A673 (cell line): ENCODE measurements at regions not wholly inside any gene's neighbourhood (a gene's known extent, or its start where the extent isn't known, plus 50 kb on each side); places are given as distances from the start of the nearest gene placed in this dataset.
A peak's percentile ranks its signal among the peaks of the same experiment; 100 is the strongest.

Experiments
- BruUV-seq: library from RNA; stranded (reverse); fragments of 400-500 nt; replicated peaks from 2 replicates; lab custom pipeline; 2021; lab: Mats Ljungman, UMichigan
- CTCF ChIA-PET: fragments of 300-600 bp; sonication (Branson Sonifier 250); formaldehyde crosslinking; loops from one replicate; lab custom pipeline; 2022; ENCODE audit warnings: antibody characterized with exemption; lab: Charles Lee
- POLR2A ChIA-PET: fragments of 300-600 bp; sonication (Branson Sonifier 250); formaldehyde crosslinking; loops from one replicate; lab custom pipeline; 2022; ENCODE audit warnings: antibody characterized with exemption; ENCODE audit not compliant: low non-redundant PET; lab: Charles Lee
- DNase-seq: peaks from one replicate; pipeline ENCODE4 v3.0.0-alpha.2; 2015; ENCODE audit warnings: low spot score
- H3K27ac ChIP-seq: fragments of 200-600 bp; sonication (generic); 2 replicates; pipeline ENCODE4 v1.5.1; 2016; ENCODE audit warnings: mixed run types, low read depth, mild to moderate bottlenecking, mixed read lengths, antibody characterized with exemption, low read length; ENCODE audit not compliant: poor library complexity, severe bottlenecking
- H3K27me3 ChIP-seq: fragments of 200-600 bp; sonication (generic); replicated peaks from 2 replicates; pipeline ENCODE4 v1.6.1; 2017; ENCODE audit warnings: mixed run types, low read depth, mild to moderate bottlenecking, mixed read lengths, antibody characterized with exemption, low read length; ENCODE audit not compliant: insufficient read depth, poor library complexity
- H3K36me3 ChIP-seq: fragments of 200-600 bp; sonication (generic); 2 replicates; pipeline ENCODE4 v1.6.1; 2016; ENCODE audit warnings: mixed run types, mild to moderate bottlenecking, mixed read lengths, antibody characterized with exemption, low read length; ENCODE audit not compliant: insufficient read depth, poor library complexity, severe bottlenecking
- H3K4me1 ChIP-seq: fragments of 200-600 bp; sonication (generic); 2 replicates; pipeline ENCODE4 v1.6.1; 2017; ENCODE audit warnings: mixed run types, mild to moderate bottlenecking, mixed read lengths, antibody characterized with exemption, low read length; ENCODE audit not compliant: insufficient read depth, poor library complexity, severe bottlenecking
- H3K4me3 ChIP-seq: fragments of 200-600 bp; sonication (generic); 2 replicates; pipeline ENCODE4 v1.5.1; 2016; ENCODE audit warnings: low read depth, mixed run types, mild to moderate bottlenecking, mixed read lengths, low read length; ENCODE audit not compliant: poor library complexity, severe bottlenecking
- H3K9me3 ChIP-seq: fragments of 200-600 bp; sonication (generic); 2 replicates; pipeline ENCODE4 v1.6.1; 2016; ENCODE audit warnings: mixed run types, low read depth, mild to moderate bottlenecking, mixed read lengths, antibody characterized with exemption, low read length; ENCODE audit not compliant: poor library complexity, severe bottlenecking
- EZH2 ChIP-seq: fragments of 200-600 bp; sonication (generic); IDR thresholded peaks from 2 replicates; pipeline ENCODE4 v1.6.1; 2017; ENCODE audit warnings: borderline replicate concordance, low read depth, mild to moderate bottlenecking, mixed read lengths, antibody characterized with exemption, low read length; ENCODE audit not compliant: poor library complexity, severe bottlenecking
- intact Hi-C: fragments of 100-400 bp; cut with micrococcal nuclease; formaldehyde crosslinking; loops from one replicate; pipeline ENCODE4 v1.10.0; 2022; ENCODE audit not compliant: unreplicated experiment
- TF ChIP-seq, protein P1 (sequence below): fragments of 300-800, 200-600 bp; sonication (generic); conservative IDR thresholded peaks from 2 replicates; pipeline ENCODE4 v1.5.1; 2017; ENCODE audit warnings: low read depth, mild to moderate bottlenecking, antibody characterized with exemption, low read length, moderate library complexity, mixed read lengths

DNA sequence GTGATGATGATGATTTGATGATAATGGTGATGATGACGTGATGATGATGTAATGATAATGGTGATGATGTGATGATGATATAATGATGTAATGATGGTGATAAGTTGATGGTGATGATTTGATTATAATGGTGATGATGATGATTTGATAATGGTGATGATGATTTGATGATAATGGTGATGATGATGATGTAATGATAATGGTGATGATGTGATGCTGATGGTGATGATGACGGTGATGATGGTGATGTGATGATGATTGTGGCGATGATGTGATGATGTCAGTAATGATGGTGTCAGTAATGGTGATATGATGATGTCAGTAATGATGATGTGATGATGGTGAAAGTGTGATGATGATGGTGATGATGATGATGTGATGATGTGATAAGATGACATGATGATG is 613.4 kb downstream of the AACS start:
- no TSS peak for BruUV-seq
- Histone ChIP-seq H3K4me3 (no peak overlapping the region), H3K4me1 (no peaks in the 10 kb centered on the region), H3K27me3 (no peaks in the 10 kb centered on the region), H3K27ac (no peak overlapping the region), H3K9me3 (no peaks in the 10 kb centered on the region), H3K36me3 (no peaks in the 10 kb centered on the region)
- no peak for TF ChIP-seq EZH2
- TF ChIP-seq, protein P1, sequence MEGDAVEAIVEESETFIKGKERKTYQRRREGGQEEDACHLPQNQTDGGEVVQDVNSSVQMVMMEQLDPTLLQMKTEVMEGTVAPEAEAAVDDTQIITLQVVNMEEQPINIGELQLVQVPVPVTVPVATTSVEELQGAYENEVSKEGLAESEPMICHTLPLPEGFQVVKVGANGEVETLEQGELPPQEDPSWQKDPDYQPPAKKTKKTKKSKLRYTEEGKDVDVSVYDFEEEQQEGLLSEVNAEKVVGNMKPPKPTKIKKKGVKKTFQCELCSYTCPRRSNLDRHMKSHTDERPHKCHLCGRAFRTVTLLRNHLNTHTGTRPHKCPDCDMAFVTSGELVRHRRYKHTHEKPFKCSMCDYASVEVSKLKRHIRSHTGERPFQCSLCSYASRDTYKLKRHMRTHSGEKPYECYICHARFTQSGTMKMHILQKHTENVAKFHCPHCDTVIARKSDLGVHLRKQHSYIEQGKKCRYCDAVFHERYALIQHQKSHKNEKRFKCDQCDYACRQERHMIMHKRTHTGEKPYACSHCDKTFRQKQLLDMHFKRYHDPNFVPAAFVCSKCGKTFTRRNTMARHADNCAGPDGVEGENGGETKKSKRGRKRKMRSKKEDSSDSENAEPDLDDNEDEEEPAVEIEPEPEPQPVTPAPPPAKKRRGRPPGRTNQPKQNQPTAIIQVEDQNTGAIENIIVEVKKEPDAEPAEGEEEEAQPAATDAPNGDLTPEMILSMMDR = no peak
- intact Hi-C loops = no loop called here
- ChIA-PET CTCF (no interaction called here), POLR2A (no interaction called here)
- no peak for DNase-seq

DNA sequence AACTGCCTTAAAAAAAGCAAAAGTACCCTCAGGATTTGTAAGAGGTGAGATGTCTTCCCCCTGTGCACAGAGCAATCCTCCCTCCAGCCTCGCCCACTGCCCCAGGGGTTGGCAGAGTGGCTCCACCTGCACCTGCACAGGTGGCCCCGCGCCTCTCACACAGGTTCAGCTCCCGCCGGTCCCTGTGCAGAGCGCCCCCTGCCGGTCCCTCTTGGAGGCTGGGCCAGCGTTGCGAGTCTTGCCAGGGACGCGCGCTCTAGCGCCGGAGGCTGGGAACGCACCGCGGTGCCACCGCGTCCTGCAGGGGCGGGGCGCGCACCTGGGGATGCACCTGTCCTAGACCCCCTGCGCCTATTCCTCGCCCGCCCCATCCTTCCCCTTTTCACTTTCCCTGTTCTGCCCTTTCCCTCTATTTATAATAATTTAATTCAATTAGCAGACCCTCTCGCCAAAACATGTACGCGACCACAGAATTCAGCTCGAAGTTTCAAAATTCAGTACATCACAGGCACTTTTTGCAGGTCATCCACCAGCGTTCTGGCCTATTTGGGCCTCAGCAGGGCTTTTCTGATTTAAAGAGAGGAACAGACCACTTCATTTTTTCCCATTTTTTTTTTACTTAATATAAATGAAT is 618.6 kb downstream of the AACS start:
- H3K4me3 ChIP-seq = no peak overlapping the region
- no peak overlapping the region for H3K27ac ChIP-seq
- intact Hi-C loops = no loop called here
- no peaks in the 10 kb centered on the region for H3K9me3 ChIP-seq
- no TSS peak for BruUV-seq
- CTCF ChIA-PET = no interaction called here
- H3K4me1 ChIP-seq = no peaks in the 10 kb centered on the region
- POLR2A ChIA-PET = no interaction called here
- H3K36me3 ChIP-seq = no peaks in the 10 kb centered on the region
- no peak for DNase-seq
- H3K27me3 ChIP-seq = no peaks in the 10 kb centered on the region
- no peak for TF ChIP-seq EZH2
- TF ChIP-seq, protein P1 = peak; percentile 53

DNA sequence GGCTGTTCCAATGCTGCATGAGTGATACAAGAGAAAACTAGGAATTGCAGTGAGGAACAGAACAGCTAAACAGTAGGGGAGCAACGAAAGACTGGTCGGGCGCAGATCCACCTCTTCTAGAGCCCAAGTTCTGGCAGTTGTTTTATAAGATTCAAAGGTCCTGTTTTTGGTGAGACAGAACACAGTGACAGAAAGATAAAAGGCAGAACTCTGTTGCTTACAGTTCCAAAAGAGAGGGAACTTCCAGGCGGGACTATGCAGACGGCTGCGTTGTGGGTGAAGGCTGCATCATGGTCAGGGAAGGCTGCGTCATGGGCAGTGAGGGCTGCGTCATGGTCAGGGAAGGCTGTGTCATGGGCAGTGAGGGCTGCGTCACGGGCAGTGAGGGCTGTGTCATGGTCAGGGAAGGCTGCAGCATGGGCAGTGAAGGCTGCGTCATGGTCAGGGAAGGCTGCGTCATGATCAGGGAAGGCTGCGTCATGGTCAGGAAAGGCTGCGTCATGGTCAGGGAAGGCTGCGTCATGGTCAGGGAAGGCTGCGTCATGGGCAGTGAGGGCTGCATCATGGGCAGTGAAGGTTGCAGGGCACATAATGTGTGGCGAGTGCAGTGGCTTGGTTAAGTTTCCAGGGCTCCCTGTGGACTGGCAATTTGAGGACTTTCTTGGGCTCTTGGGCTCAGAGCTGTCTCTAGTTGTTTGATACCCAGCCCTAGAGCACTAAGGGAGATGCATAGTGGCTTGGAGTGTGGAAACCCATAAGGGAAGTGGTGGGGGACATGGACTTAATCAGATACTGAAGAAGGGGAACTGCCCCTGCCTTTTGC is 619.9 kb downstream of the AACS start:
- H3K4me3 ChIP-seq = no peak overlapping the region
- TF ChIP-seq, protein P1 = no peak
- TF ChIP-seq EZH2 = no peak
- ChIA-PET POLR2A (no interaction called here), CTCF (no interaction called here)
- peaks cover 5% of the 10 kb centered on the region for H3K27me3 ChIP-seq
- no peaks in the 10 kb centered on the region for H3K4me1 ChIP-seq
- intact Hi-C loops = no loop called here
- no peak overlapping the region for H3K27ac ChIP-seq
- H3K9me3 ChIP-seq = no peaks in the 10 kb centered on the region
- no peaks in the 10 kb centered on the region for H3K36me3 ChIP-seq
- BruUV-seq = no TSS peak
- no peak for DNase-seq
